Calu3 (cell line): ENCODE measurements at regions not wholly inside any gene's neighbourhood (a gene's known extent, or its start where the extent isn't known, plus 50 kb on each side); places are given as distances from the start of the nearest gene placed in this dataset.

ENCODE experiments used
- BruUV-seq: library from RNA; stranded (reverse); fragments of 400-500 nt; replicated peaks from 2 replicates; lab custom pipeline; 2021; lab: Mats Ljungman, UMichigan
- CTCF ChIA-PET: fragments of 300-600 bp; sonication (Branson Sonifier 250); formaldehyde crosslinking; loops from one replicate; lab custom pipeline; 2022; ENCODE audit warnings: antibody characterized with exemption; lab: Charles Lee
- DNase-seq: peaks from one replicate; pipeline ENCODE4 v3.0.0; 2022
- H3K27ac Mint-ChIP-seq: one replicate; pipeline ENCODE4 v1.8.0; 2022; ENCODE audit warnings: mixed read lengths; ENCODE audit not compliant: unreplicated experiment
- H3K27me3 Mint-ChIP-seq: one replicate; pipeline ENCODE4 v1.8.0; 2022; ENCODE audit warnings: mixed read lengths; ENCODE audit not compliant: unreplicated experiment
- H3K36me3 Mint-ChIP-seq: one replicate; pipeline ENCODE4 v1.8.0; 2022; ENCODE audit warnings: mild to moderate bottlenecking, moderate library complexity, mixed read lengths; ENCODE audit not compliant: insufficient read depth, unreplicated experiment
- H3K4me1 Mint-ChIP-seq: one replicate; pipeline ENCODE4 v1.8.0; 2022; ENCODE audit warnings: mild to moderate bottlenecking, low read depth, mixed read lengths; ENCODE audit not compliant: unreplicated experiment
- H3K4me3 Mint-ChIP-seq: one replicate; pipeline ENCODE4 v1.8.0; 2022; ENCODE audit warnings: mild to moderate bottlenecking, low read depth, moderate library complexity, mixed read lengths; ENCODE audit not compliant: unreplicated experiment
- H3K9me3 Mint-ChIP-seq: one replicate; pipeline ENCODE4 v1.8.0; 2022; ENCODE audit warnings: low read depth, mixed read lengths; ENCODE audit not compliant: unreplicated experiment
- CTCF ChIP-seq: fragments of 200-600 bp; IDR thresholded peaks from one replicate; pipeline ENCODE4 v1.8.0; 2022; ENCODE audit warnings: antibody characterized with exemption; ENCODE audit not compliant: unreplicated experiment
- intact Hi-C: fragments of 100-400 bp; cut with micrococcal nuclease; formaldehyde crosslinking; loops from one replicate; pipeline ENCODE4 v1.10.0; 2022; ENCODE audit not compliant: unreplicated experiment

- Mint-ChIP-seq H3K9me3 (no peaks in the 10 kb centered on the region), H3K4me1 (no peaks in the 10 kb centered on the region), H3K4me3 (no peak overlapping the region), H3K27ac (no peak overlapping the region), H3K36me3 (no peaks in the 10 kb centered on the region), H3K27me3 (peaks cover 51% of the 10 kb centered on the region)
- BruUV-seq = no TSS peak
- intact Hi-C loops = no loop called here
- CTCF ChIA-PET = interaction anchor here (0.6 to 1.5 kb wide), 2 partner anchors 12 to 180 kb away, joined by 4 read pairs; no protein-coding TSS in a partner anchor
- DNase-seq = no peak
- no peak for TF ChIP-seq CTCF
Observed at GRCh38 chr16:85998868-85999729, 100.1 kb downstream of the IRF8 start.

GRCh38 chr16:85999778-86000177, 100.8 kb downstream of the IRF8 start:
- CTCF ChIA-PET = no interaction called here
- DNase-seq = no peak
- intact Hi-C loops = no loop called here
- TF ChIP-seq CTCF = no peak
- no TSS peak for BruUV-seq
- no peaks in the 10 kb centered on the region for H3K9me3 Mint-ChIP-seq
- no peaks in the 10 kb centered on the region for H3K4me1 Mint-ChIP-seq
- H3K36me3 Mint-ChIP-seq = no peaks in the 10 kb centered on the region
- H3K27me3 Mint-ChIP-seq = peaks cover 54% of the 10 kb centered on the region
- H3K27ac Mint-ChIP-seq = no peak overlapping the region
- no peak overlapping the region for H3K4me3 Mint-ChIP-seq

- no peak for TF ChIP-seq CTCF
- H3K27me3 Mint-ChIP-seq = peaks cover 55% of the 10 kb centered on the region
- no peaks in the 10 kb centered on the region for H3K4me1 Mint-ChIP-seq
- BruUV-seq = no TSS peak
- no peaks in the 10 kb centered on the region for H3K9me3 Mint-ChIP-seq
- no peaks in the 10 kb centered on the region for H3K36me3 Mint-ChIP-seq
- H3K4me3 Mint-ChIP-seq = no peak overlapping the region
- DNase-seq = no peak
- intact Hi-C loops = no loop called here
- H3K27ac Mint-ChIP-seq = no peak overlapping the region
- CTCF ChIA-PET = interaction anchor here (0.7 to 1.6 kb wide), 3 partner anchors 15 to 357 kb away, joined by 3 to 4 read pairs (median 3); no protein-coding TSS in a partner anchor
Observed at GRCh38 chr16:86002178-86002900, 103.4 kb downstream of the IRF8 start.

- H3K9me3 Mint-ChIP-seq = no peaks in the 10 kb centered on the region
- no TSS peak for BruUV-seq
- CTCF ChIA-PET = no interaction called here
- H3K4me3 Mint-ChIP-seq = no peak overlapping the region
- H3K27me3 Mint-ChIP-seq = peaks cover 66% of the 10 kb centered on the region
- TF ChIP-seq CTCF = no peak
- H3K27ac Mint-ChIP-seq = no peak overlapping the region
- no peaks in the 10 kb centered on the region for H3K36me3 Mint-ChIP-seq
- no peaks in the 10 kb centered on the region for H3K4me1 Mint-ChIP-seq
- no peak for DNase-seq
- intact Hi-C loops = no loop called here
Observed at GRCh38 chr16:86007524-86007923, 108.6 kb downstream of the IRF8 start.
